IMR-90 (cell line): ENCODE measurements at regions not wholly inside any gene's neighbourhood (a gene's known extent, or its start where the extent isn't known, plus 50 kb on each side); places are given as distances from the start of the nearest gene placed in this dataset.

Experiments
- ATAC-seq: fragments of 200-7000 bp; cut with Tn5 transposase; 2 replicates; pipeline ENCODE4 v1.9.1; 2020; ENCODE audit warnings: low read depth, mild to moderate bottlenecking, moderate library complexity
- BruUV-seq: library from RNA; stranded (reverse); fragments of 400-500 nt; replicated peaks from 2 replicates; lab custom pipeline; 2021; lab: Mats Ljungman, UMichigan
- CTCF ChIA-PET: fragments of 300-600 bp; formaldehyde crosslinking; extraction: SDS; loops from one replicate; lab custom pipeline; 2021; ENCODE audit warnings: antibody characterized with exemption; lab: Yijun Ruan, JAX
- POLR2A ChIA-PET: fragments of 300-600 bp; sonication (Branson Sonifier 250); formaldehyde crosslinking; loops from one replicate; lab custom pipeline; 2022; ENCODE audit warnings: antibody characterized with exemption; ENCODE audit not compliant: unreplicated experiment; lab: Charles Lee
- DNase-seq: peaks from one replicate; pipeline ENCODE4 v3.0.0; 2013
- H2AFZ ChIP-seq: replicated peaks from 2 replicates; pipeline ENCODE3; 2013; ENCODE audit warnings: low read length, mild to moderate bottlenecking; ENCODE audit not compliant: poor library complexity
- H2AK5ac ChIP-seq: 2 replicates; pipeline ENCODE4 v1.6.1; 2013; ENCODE audit warnings: low read depth, low read length, inconsistent platforms
- H2AK9ac ChIP-seq: replicated peaks from 2 replicates; pipeline ENCODE3; 2013; ENCODE audit warnings: mild to moderate bottlenecking, low read depth, low read length, moderate library complexity; ENCODE audit not compliant: poor library complexity
- H2BK120ac ChIP-seq: 2 replicates; pipeline ENCODE4 v1.6.1; 2013; ENCODE audit warnings: low read depth, low read length, inconsistent platforms
- H2BK15ac ChIP-seq: 3 replicates; pipeline ENCODE4 v1.6.1; 2013; ENCODE audit warnings: low read depth, low read length, inconsistent platforms
- H2BK20ac ChIP-seq: 2 replicates; pipeline ENCODE4 v1.6.1; 2013; ENCODE audit warnings: low read depth, mild to moderate bottlenecking, inconsistent platforms, low read length, moderate library complexity
- H2BK5ac ChIP-seq: 2 replicates; pipeline ENCODE4 v1.6.1; 2013; ENCODE audit warnings: mild to moderate bottlenecking, low read depth, low read length, inconsistent platforms; ENCODE audit not compliant: poor library complexity, severe bottlenecking
- H3K14ac ChIP-seq: replicated peaks from 2 replicates; pipeline ENCODE4 v1.6.1; 2013; ENCODE audit warnings: low read depth, low read length, inconsistent platforms
- H3K18ac ChIP-seq: 2 replicates; pipeline ENCODE4 v1.6.1; 2013; ENCODE audit warnings: low read depth, low read length, control low read depth
- H3K23ac ChIP-seq: 2 replicates; pipeline ENCODE4 v1.6.1; 2013; ENCODE audit warnings: low read depth, low read length, inconsistent platforms
- H3K27ac ChIP-seq: 2 replicates; pipeline ENCODE4 v1.5.1; 2013; ENCODE audit warnings: mild to moderate bottlenecking, control low read depth, low read length; ENCODE audit not compliant: insufficient read depth
- H3K27me3 ChIP-seq: 2 replicates; pipeline ENCODE4 v1.6.1; 2013; ENCODE audit warnings: low read length; ENCODE audit not compliant: control insufficient read depth, insufficient read depth
- H3K36me3 ChIP-seq: 2 replicates; pipeline ENCODE4 v1.6.1; 2013; ENCODE audit warnings: low read length, mixed read lengths; ENCODE audit not compliant: control insufficient read depth, insufficient read depth
- H3K4ac ChIP-seq: 2 replicates; pipeline ENCODE4 v1.6.1; 2013; ENCODE audit warnings: low read depth, low read length, inconsistent platforms
- H3K4me1 ChIP-seq: 2 replicates; pipeline ENCODE4 v1.6.1; 2013; ENCODE audit warnings: low read length, mixed read lengths; ENCODE audit not compliant: control insufficient read depth, insufficient read depth
- H3K4me2 ChIP-seq: 2 replicates; pipeline ENCODE4 v1.6.1; 2013; ENCODE audit warnings: low read depth, mild to moderate bottlenecking, control low read depth, low read length, moderate library complexity
- H3K4me3 ChIP-seq: 2 replicates; pipeline ENCODE4 v1.5.1; 2013; ENCODE audit warnings: low read depth, mild to moderate bottlenecking, control low read depth, low read length, moderate library complexity; ENCODE audit not compliant: insufficient read depth
- H3K56ac ChIP-seq: 2 replicates; pipeline ENCODE4 v1.6.1; 2013; ENCODE audit warnings: low read length, inconsistent platforms; ENCODE audit not compliant: insufficient read depth; ENCODE audit errors: extremely low read depth
- H3K79me1 ChIP-seq, 2 experiments: 2 replicates each; pipeline ENCODE4 v1.6.1; 2013; ENCODE audit warnings: low read length in 2 of 2, inconsistent platforms in 1 of 2, low read depth in 1 of 2
- H3K9ac ChIP-seq: 2 replicates; pipeline ENCODE4 v1.6.1; 2013; ENCODE audit warnings: low read depth, low read length, control low read depth
- H3K9me1 ChIP-seq: 2 replicates; pipeline ENCODE4 v1.6.1; 2013; ENCODE audit warnings: low read length, inconsistent platforms; ENCODE audit not compliant: insufficient read depth
- H3K9me3 ChIP-seq: 2 replicates; pipeline ENCODE4 v1.6.1; 2013; ENCODE audit warnings: low read length; ENCODE audit not compliant: control insufficient read depth, insufficient read depth
- H4K20me1 ChIP-seq: 2 replicates; pipeline ENCODE4 v1.6.1; 2013; ENCODE audit warnings: low read length, inconsistent platforms; ENCODE audit not compliant: insufficient read depth
- H4K5ac ChIP-seq: 2 replicates; pipeline ENCODE4 v1.6.1; 2013; ENCODE audit warnings: mild to moderate bottlenecking, low read depth, low read length, control low read depth
- H4K8ac ChIP-seq, 2 experiments: 2 replicates each; pipeline ENCODE4 v1.6.1; 2013; ENCODE audit warnings: low read depth in 2 of 2, low read length in 2 of 2, control low read depth in 1 of 2, inconsistent platforms in 1 of 2
- H4K91ac ChIP-seq: 2 replicates; pipeline ENCODE4 v1.6.1; 2013; ENCODE audit warnings: low read depth, low read length, inconsistent platforms; ENCODE audit not compliant: insufficient read depth
- BHLHE40 ChIP-seq: fragments of 150-350 bp; IDR thresholded peaks from 2 replicates; pipeline ENCODE4 v1.6.1; 2016; ENCODE audit warnings: mild to moderate bottlenecking, low read depth, low read length
- CEBPB ChIP-seq: IDR thresholded peaks from 2 replicates; pipeline ENCODE4 v1.6.1; 2012; ENCODE audit warnings: low read depth, low read length, improper control_type of control experiment
- CHD1 ChIP-seq: IDR thresholded peaks from 2 replicates; pipeline ENCODE4 v1.6.1; 2012; ENCODE audit warnings: low read depth, low read length, improper control_type of control experiment
- ELK1 ChIP-seq: fragments of 150-350 bp; IDR thresholded peaks from 2 replicates; pipeline ENCODE4 v1.6.1; 2016; ENCODE audit warnings: low read depth, mild to moderate bottlenecking, low read length, moderate library complexity, borderline replicate concordance
- FOS ChIP-seq: fragments of 150-350 bp; IDR thresholded peaks from 2 replicates; pipeline ENCODE4 v1.6.1; 2016; ENCODE audit warnings: low read depth, low read length
- MAFK ChIP-seq: IDR thresholded peaks from 2 replicates; pipeline ENCODE4 v1.6.1; 2012; ENCODE audit warnings: low read depth, low read length, improper control_type of control experiment
- MAZ ChIP-seq: IDR thresholded peaks from 2 replicates; pipeline ENCODE4 v1.6.1; 2012; ENCODE audit warnings: low read depth, mild to moderate bottlenecking, low read length, improper control_type of control experiment, moderate library complexity, borderline replicate concordance
- MXI1 ChIP-seq: IDR thresholded peaks from 2 replicates; pipeline ENCODE4 v1.6.1; 2012; ENCODE audit warnings: low read depth, mild to moderate bottlenecking, low read length, moderate library complexity, borderline replicate concordance
- NFE2L2 ChIP-seq: fragments of 150-350 bp; IDR thresholded peaks from 2 replicates; pipeline ENCODE4 v1.6.1; 2016; ENCODE audit warnings: low read depth, mild to moderate bottlenecking, low read length
- POLR2A ChIP-seq: IDR thresholded peaks from 2 replicates; pipeline ENCODE4 v1.6.1; 2012; ENCODE audit warnings: mild to moderate bottlenecking, low read depth, low read length
- RAD21 ChIP-seq: IDR thresholded peaks from 2 replicates; pipeline ENCODE4 v1.6.1; 2012; ENCODE audit warnings: low read length, improper control_type of control experiment
- RCOR1 ChIP-seq: IDR thresholded peaks from 2 replicates; pipeline ENCODE4 v1.6.1; 2012; ENCODE audit warnings: mild to moderate bottlenecking, low read length, improper control_type of control experiment; ENCODE audit not compliant: insufficient replicate concordance
- RFX5 ChIP-seq: IDR thresholded peaks from 2 replicates; pipeline ENCODE4 v1.8.0; 2012; ENCODE audit warnings: low read depth, mild to moderate bottlenecking, low read length, moderate library complexity
- SMC3 ChIP-seq: fragments of 150-350 bp; IDR thresholded peaks from 2 replicates; pipeline ENCODE4 v1.6.1; 2016; ENCODE audit warnings: low read depth, mild to moderate bottlenecking, antibody characterized with exemption, low read length, moderate library complexity
- USF2 ChIP-seq: fragments of 150-350 bp; IDR thresholded peaks from 2 replicates; pipeline ENCODE4 v1.6.1; 2017; ENCODE audit warnings: mild to moderate bottlenecking, antibody characterized with exemption, low read length, low read depth
- dilution Hi-C: fragments of 300-500 bp; cut with HindIII; formaldehyde crosslinking; loops from one replicate; pipeline ENCODE4 v1.14.3; 2018; ENCODE audit warnings: low sequenced_read_pairs; ENCODE audit not compliant: unreplicated experiment
- in situ Hi-C: fragments of 300-500 bp; cut with MboI; formaldehyde crosslinking; loops from 3 replicates; pipeline ENCODE4 v1.14.3; 2019; ENCODE audit warnings: low sequenced_read_pairs, inconsistent platforms, mixed read lengths
- intact Hi-C: fragments of 100-400 bp; cut with micrococcal nuclease; formaldehyde crosslinking; loops from 2 replicates; pipeline ENCODE4 v1.10.0; 2022
- TF ChIP-seq, protein P1 (sequence below): conservative IDR thresholded peaks from 2 replicates; pipeline ENCODE4 v1.5.1; 2012; ENCODE audit warnings: mild to moderate bottlenecking, low read depth, low read length, improper control_type of control experiment

- dilution Hi-C loops: no loop called here
- H2AFZ ChIP-seq: no peak overlapping the region
- H3K56ac ChIP-seq: no peak overlapping the region
- no peak overlapping the region for H3K4ac ChIP-seq
- no peak overlapping the region for H2AK9ac ChIP-seq
- H2BK20ac ChIP-seq: no peak overlapping the region
- no peaks in the 10 kb centered on the region for H3K9me3 ChIP-seq
- H4K20me1 ChIP-seq: no peaks in the 10 kb centered on the region
- H4K91ac ChIP-seq: no peak overlapping the region
- no TSS peak for BruUV-seq
- no peak overlapping the region for H2BK5ac ChIP-seq
- CTCF ChIA-PET: no interaction called here
- POLR2A ChIA-PET: no interaction called here
- no peak overlapping the region for H3K23ac ChIP-seq
- in situ Hi-C loops: no loop called here
- H3K4me2 ChIP-seq: no peak overlapping the region
- no peak overlapping the region for H3K18ac ChIP-seq
- no peaks in the 10 kb centered on the region for H3K9me1 ChIP-seq
- H2BK120ac ChIP-seq: no peak overlapping the region
- intact Hi-C loops: no loop called here
- no peak overlapping the region for H3K4me3 ChIP-seq
- no peak overlapping the region for H2AK5ac ChIP-seq
- H3K9ac ChIP-seq: no peak overlapping the region
- ATAC-seq: no peak
- H3K27ac ChIP-seq: no peak overlapping the region
- H3K4me1 ChIP-seq: no peaks in the 10 kb centered on the region
- no peaks in the 10 kb centered on the region for H3K79me1 ChIP-seq
- H3K36me3 ChIP-seq: no peaks in the 10 kb centered on the region
- no peak overlapping the region for H4K5ac ChIP-seq
- H3K27me3 ChIP-seq: no peaks in the 10 kb centered on the region
- no peak for DNase-seq
- H4K8ac ChIP-seq: no peak overlapping the region
- H3K14ac ChIP-seq: no peak overlapping the region
- TF ChIP-seq FOS (no peak), MAFK (no peak), CEBPB (no peak), CHD1 (no peak), NFE2L2 (no peak), USF2 (no peak), ELK1 (no peak), SMC3 (no peak), RFX5 (no peak), RAD21 (no peak), POLR2A (no peak), MAZ (no peak), BHLHE40 (no peak), RCOR1 (no peak), MXI1 (no peak)
- TF ChIP-seq, protein P1, sequence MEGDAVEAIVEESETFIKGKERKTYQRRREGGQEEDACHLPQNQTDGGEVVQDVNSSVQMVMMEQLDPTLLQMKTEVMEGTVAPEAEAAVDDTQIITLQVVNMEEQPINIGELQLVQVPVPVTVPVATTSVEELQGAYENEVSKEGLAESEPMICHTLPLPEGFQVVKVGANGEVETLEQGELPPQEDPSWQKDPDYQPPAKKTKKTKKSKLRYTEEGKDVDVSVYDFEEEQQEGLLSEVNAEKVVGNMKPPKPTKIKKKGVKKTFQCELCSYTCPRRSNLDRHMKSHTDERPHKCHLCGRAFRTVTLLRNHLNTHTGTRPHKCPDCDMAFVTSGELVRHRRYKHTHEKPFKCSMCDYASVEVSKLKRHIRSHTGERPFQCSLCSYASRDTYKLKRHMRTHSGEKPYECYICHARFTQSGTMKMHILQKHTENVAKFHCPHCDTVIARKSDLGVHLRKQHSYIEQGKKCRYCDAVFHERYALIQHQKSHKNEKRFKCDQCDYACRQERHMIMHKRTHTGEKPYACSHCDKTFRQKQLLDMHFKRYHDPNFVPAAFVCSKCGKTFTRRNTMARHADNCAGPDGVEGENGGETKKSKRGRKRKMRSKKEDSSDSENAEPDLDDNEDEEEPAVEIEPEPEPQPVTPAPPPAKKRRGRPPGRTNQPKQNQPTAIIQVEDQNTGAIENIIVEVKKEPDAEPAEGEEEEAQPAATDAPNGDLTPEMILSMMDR: no peak
- H2BK15ac ChIP-seq: no peak overlapping the region
Observed at GRCh38 chr20:39242614-39243013, 280.5 kb downstream of the DHX35 start.
